ENCODE measurements at regions not wholly inside any gene's neighbourhood (a gene's known extent, or its start where the extent isn't known, plus 50 kb on each side); places are given as distances from the start of the nearest gene placed in this dataset.

DNA sequence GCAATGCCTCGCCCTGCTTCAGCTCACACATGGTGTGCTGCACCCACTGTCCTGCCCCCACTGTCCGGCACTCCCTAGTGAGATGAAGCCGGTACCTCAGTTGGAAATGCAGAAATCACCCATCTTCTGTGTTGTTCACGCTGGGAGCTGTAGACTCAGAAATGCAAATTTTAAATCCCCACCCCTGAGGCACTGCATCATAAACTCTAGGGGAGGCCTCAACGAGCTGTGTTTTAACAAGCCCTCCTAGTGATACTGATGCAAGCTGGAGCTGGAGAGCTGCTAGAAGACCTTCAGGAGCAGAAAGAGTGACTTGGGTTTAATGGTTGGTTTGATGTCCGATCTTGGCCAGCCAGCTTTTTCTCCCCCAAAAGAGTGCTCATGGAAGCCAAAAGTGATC, 146.0 kb upstream of the MAST4 start:
- H3K9me3 ChIP-seq, result no peaks in the 10 kb centered on the region
- H3K27ac ChIP-seq (ENCODE audit: low read depth in 2 of 2, low read length in 1 of 2), result no peak overlapping the region
- CTCF ChIA-PET, result no interaction called here
- H3K4me3 ChIP-seq (ENCODE audit: low read depth in 2 of 2, low read length in 1 of 2), result no peak overlapping the region
- no peaks in the 10 kb centered on the region for H3K9me2 ChIP-seq
- POLR2A ChIA-PET, result no interaction called here
- H3K4me1 ChIP-seq (ENCODE audit: control insufficient read depth in 1 of 2, insufficient read depth in 2 of 2, low read depth in 1 of 2, low read length in 1 of 2), result no peaks in the 10 kb centered on the region
- DNase-seq, result no peak
- H3K4me2 ChIP-seq, result no peak overlapping the region
- TF ChIP-seq TCF12 (IDR thresholded peaks at IDR 0.05) (no peak), ELF1 (IDR thresholded peaks at IDR 0.05) (no peak), SMC3 (IDR thresholded peaks at IDR 0.05; ENCODE audit: low read depth, low read length) (no peak), NFIC (IDR thresholded peaks at IDR 0.05; ENCODE audit: borderline replicate concordance) (no peak), FOXM1 (IDR thresholded peaks at IDR 0.05; ENCODE audit: low read depth) (no peak), JUND (IDR thresholded peaks at IDR 0.05) (no peak), RFX5 (IDR thresholded peaks at IDR 0.05; ENCODE audit: low read length) (no peak), RAD21 (IDR thresholded peaks at IDR 0.05; ENCODE audit: low read length) (no peak), POLR2AphosphoS5 (IDR thresholded peaks at IDR 0.05; ENCODE audit: low read depth, low read length) (no peak), TEAD4 (IDR thresholded peaks at IDR 0.05; ENCODE audit: borderline replicate concordance, insufficient read depth) (no peak), FOSL2 (IDR thresholded peaks at IDR 0.05; ENCODE audit: borderline replicate concordance, low read depth) (no peak), NRF1 (IDR thresholded peaks at IDR 0.05; ENCODE audit: low read depth, low read length) (no peak), FOXJ3 (CRISPR knock-in tag; IDR thresholded peaks at IDR 0.05) (no peak)
- TF ChIP-seq, protein P1, sequence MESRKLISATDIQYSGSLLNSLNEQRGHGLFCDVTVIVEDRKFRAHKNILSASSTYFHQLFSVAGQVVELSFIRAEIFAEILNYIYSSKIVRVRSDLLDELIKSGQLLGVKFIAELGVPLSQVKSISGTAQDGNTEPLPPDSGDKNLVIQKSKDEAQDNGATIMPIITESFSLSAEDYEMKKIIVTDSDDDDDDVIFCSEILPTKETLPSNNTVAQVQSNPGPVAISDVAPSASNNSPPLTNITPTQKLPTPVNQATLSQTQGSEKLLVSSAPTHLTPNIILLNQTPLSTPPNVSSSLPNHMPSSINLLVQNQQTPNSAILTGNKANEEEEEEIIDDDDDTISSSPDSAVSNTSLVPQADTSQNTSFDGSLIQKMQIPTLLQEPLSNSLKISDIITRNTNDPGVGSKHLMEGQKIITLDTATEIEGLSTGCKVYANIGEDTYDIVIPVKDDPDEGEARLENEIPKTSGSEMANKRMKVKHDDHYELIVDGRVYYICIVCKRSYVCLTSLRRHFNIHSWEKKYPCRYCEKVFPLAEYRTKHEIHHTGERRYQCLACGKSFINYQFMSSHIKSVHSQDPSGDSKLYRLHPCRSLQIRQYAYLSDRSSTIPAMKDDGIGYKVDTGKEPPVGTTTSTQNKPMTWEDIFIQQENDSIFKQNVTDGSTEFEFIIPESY (IDR thresholded peaks at IDR 0.05; ENCODE audit: borderline replicate concordance, low read depth), result no peak
- 53% methylated on average over 3 of the region's 6 CpGs for WGBS (ENCODE audit: low lambda C conversion rate)
- no peaks in the 10 kb centered on the region for H3K27me3 ChIP-seq (ENCODE audit: insufficient read depth)
- no peaks in the 10 kb centered on the region for H3K79me2 ChIP-seq (ENCODE audit: insufficient read depth)
- no peaks in the 10 kb centered on the region for H3F3A ChIP-seq (replicated peaks; ENCODE audit: insufficient read depth)
- H4K20me1 ChIP-seq (ENCODE audit: insufficient read depth), result no peaks in the 10 kb centered on the region
- no peak overlapping the region for H2AFZ ChIP-seq (ENCODE audit: low read depth)
- no peaks in the 10 kb centered on the region for H3K36me3 ChIP-seq (replicated peaks in 1 of 2; ENCODE audit: control insufficient read depth in 1 of 2, insufficient read depth in 2 of 2, low read length in 1 of 2)
- H3K9ac ChIP-seq, result no peak overlapping the region

DNA sequence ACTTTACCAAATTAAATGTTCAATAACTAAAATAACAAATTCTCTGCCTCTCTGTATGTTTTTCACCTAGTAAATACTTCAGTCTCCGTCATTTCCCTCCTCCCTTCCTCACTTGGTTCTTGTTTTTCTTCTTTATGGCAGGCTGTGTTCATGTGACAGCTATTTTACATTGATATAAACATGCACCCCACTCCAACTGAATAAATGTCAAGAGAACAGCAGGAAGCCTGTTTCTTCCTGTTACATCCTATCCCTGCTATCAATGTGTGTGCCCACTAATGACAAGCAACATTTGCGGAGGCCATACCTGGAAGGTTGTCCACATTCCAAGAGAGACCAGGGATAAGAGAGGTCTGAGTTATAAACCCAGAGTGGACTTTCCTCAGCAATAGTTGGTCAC, 145.2 kb upstream of the MAST4 start:
- Histone ChIP-seq H2AFZ (ENCODE audit: low read depth) (no peak overlapping the region), H3K27ac (ENCODE audit: low read depth in 2 of 2, low read length in 1 of 2) (no peak overlapping the region), H3K9me2 (no peaks in the 10 kb centered on the region), H3K27me3 (ENCODE audit: insufficient read depth) (no peaks in the 10 kb centered on the region), H3K9ac (no peak overlapping the region), H3K79me2 (ENCODE audit: insufficient read depth) (no peaks in the 10 kb centered on the region), H3K36me3 (replicated peaks in 1 of 2; ENCODE audit: control insufficient read depth in 1 of 2, insufficient read depth in 2 of 2, low read length in 1 of 2) (no peaks in the 10 kb centered on the region), H3K9me3 (no peaks in the 10 kb centered on the region), H3K4me1 (ENCODE audit: control insufficient read depth in 1 of 2, insufficient read depth in 2 of 2, low read depth in 1 of 2, low read length in 1 of 2) (no peaks in the 10 kb centered on the region), H3K4me3 (ENCODE audit: low read depth in 2 of 2, low read length in 1 of 2) (no peak overlapping the region), H4K20me1 (ENCODE audit: insufficient read depth) (no peaks in the 10 kb centered on the region), H3F3A (replicated peaks; ENCODE audit: insufficient read depth) (no peaks in the 10 kb centered on the region), H3K4me2 (no peak overlapping the region)
- ChIA-PET POLR2A (no interaction called here), CTCF (no interaction called here)
- no peak for DNase-seq
- WGBS (ENCODE audit: low lambda C conversion rate), result 58% methylated on average over 2 of the region's 2 CpGs
- TF ChIP-seq YY1 (IDR thresholded peaks at IDR 0.05; ENCODE audit: low read depth), result no peak
- TF ChIP-seq CHD2 (IDR thresholded peaks at IDR 0.05; ENCODE audit: low read length, partially characterized antibody), result no peak
- no peak for TF ChIP-seq RXRA (IDR thresholded peaks at IDR 0.05; ENCODE audit: borderline replicate concordance, low read depth)
- no peak for TF ChIP-seq TCF12 (IDR thresholded peaks at IDR 0.05)
- no peak for TF ChIP-seq FOSL2 (IDR thresholded peaks at IDR 0.05; ENCODE audit: borderline replicate concordance, low read depth)
- TF ChIP-seq, protein P2, sequence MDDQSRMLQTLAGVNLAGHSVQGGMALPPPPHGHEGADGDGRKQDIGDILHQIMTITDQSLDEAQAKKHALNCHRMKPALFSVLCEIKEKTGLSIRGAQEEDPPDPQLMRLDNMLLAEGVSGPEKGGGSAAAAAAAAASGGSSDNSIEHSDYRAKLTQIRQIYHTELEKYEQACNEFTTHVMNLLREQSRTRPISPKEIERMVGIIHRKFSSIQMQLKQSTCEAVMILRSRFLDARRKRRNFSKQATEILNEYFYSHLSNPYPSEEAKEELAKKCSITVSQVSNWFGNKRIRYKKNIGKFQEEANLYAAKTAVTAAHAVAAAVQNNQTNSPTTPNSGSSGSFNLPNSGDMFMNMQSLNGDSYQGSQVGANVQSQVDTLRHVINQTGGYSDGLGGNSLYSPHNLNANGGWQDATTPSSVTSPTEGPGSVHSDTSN (IDR thresholded peaks at IDR 0.05), result no peak
- no peak for TF ChIP-seq GABPA (IDR thresholded peaks at IDR 0.05; ENCODE audit: low read depth)
- TF ChIP-seq RFX5 (IDR thresholded peaks at IDR 0.05; ENCODE audit: low read length), result no peak
- TF ChIP-seq EP300 (IDR thresholded peaks at IDR 0.05; ENCODE audit: borderline replicate concordance in 1 of 2, low read depth in 1 of 2, low read length in 1 of 2), result no peak
- TF ChIP-seq, protein P3, sequence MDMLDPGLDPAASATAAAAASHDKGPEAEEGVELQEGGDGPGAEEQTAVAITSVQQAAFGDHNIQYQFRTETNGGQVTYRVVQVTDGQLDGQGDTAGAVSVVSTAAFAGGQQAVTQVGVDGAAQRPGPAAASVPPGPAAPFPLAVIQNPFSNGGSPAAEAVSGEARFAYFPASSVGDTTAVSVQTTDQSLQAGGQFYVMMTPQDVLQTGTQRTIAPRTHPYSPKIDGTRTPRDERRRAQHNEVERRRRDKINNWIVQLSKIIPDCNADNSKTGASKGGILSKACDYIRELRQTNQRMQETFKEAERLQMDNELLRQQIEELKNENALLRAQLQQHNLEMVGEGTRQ (IDR thresholded peaks at IDR 0.05; ENCODE audit: borderline replicate concordance, low read depth, low read length), result no peak
- TF ChIP-seq FOXM1 (IDR thresholded peaks at IDR 0.05; ENCODE audit: low read depth), result no peak
- TF ChIP-seq TEAD4 (IDR thresholded peaks at IDR 0.05; ENCODE audit: borderline replicate concordance, insufficient read depth), result no peak
- TF ChIP-seq, protein P4, sequence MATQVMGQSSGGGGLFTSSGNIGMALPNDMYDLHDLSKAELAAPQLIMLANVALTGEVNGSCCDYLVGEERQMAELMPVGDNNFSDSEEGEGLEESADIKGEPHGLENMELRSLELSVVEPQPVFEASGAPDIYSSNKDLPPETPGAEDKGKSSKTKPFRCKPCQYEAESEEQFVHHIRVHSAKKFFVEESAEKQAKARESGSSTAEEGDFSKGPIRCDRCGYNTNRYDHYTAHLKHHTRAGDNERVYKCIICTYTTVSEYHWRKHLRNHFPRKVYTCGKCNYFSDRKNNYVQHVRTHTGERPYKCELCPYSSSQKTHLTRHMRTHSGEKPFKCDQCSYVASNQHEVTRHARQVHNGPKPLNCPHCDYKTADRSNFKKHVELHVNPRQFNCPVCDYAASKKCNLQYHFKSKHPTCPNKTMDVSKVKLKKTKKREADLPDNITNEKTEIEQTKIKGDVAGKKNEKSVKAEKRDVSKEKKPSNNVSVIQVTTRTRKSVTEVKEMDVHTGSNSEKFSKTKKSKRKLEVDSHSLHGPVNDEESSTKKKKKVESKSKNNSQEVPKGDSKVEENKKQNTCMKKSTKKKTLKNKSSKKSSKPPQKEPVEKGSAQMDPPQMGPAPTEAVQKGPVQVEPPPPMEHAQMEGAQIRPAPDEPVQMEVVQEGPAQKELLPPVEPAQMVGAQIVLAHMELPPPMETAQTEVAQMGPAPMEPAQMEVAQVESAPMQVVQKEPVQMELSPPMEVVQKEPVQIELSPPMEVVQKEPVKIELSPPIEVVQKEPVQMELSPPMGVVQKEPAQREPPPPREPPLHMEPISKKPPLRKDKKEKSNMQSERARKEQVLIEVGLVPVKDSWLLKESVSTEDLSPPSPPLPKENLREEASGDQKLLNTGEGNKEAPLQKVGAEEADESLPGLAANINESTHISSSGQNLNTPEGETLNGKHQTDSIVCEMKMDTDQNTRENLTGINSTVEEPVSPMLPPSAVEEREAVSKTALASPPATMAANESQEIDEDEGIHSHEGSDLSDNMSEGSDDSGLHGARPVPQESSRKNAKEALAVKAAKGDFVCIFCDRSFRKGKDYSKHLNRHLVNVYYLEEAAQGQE (IDR thresholded peaks at IDR 0.05; ENCODE audit: low read depth, low read length), result no peak
- TF ChIP-seq NRF1 (IDR thresholded peaks at IDR 0.05; ENCODE audit: low read depth, low read length), result no peak
